Skeletal muscle tissue (tissue), 3 donors: ENCODE measurements at regions not wholly inside any gene's neighbourhood (a gene's known extent, or its start where the extent isn't known, plus 50 kb on each side); places are given as distances from the start of the nearest gene placed in this dataset.

Experiments
- H3K27ac ChIP-seq: one replicate; pipeline ENCODE4 v1.7.0; 2013; ENCODE audit warnings: mild to moderate bottlenecking, low read depth, low read length, inconsistent platforms
- H3K27me3 ChIP-seq, 3 donors: one replicate each; pipeline ENCODE4 v1.7.0; 2013; ENCODE audit warnings: low read length in 3 of 3; ENCODE audit not compliant: control insufficient read depth in 3 of 3, insufficient read depth in 3 of 3
- H3K36me3 ChIP-seq, 3 donors: one replicate each; pipeline ENCODE4 v1.7.0; 2013; ENCODE audit warnings: low read length in 3 of 3; ENCODE audit not compliant: control insufficient read depth in 3 of 3, insufficient read depth in 3 of 3
- H3K4me1 ChIP-seq, 3 donors: one replicate each; pipeline ENCODE4 v1.7.0; 2013; ENCODE audit warnings: low read length in 3 of 3, mild to moderate bottlenecking in 3 of 3; ENCODE audit not compliant: control insufficient read depth in 3 of 3, insufficient read depth in 3 of 3
- H3K4me3 ChIP-seq, 3 donors: one replicate each; pipeline ENCODE4 v1.7.0; 2013; ENCODE audit warnings: low read length in 3 of 3
- H3K9ac ChIP-seq, 3 donors: one replicate each; pipeline ENCODE4 v1.7.0; 2013; ENCODE audit warnings: low read length in 3 of 3, mild to moderate bottlenecking in 3 of 3, moderate library complexity in 2 of 3, low read depth in 1 of 3
- H3K9me3 ChIP-seq, 3 donors: one replicate each; pipeline ENCODE4 v1.7.0; 2013; ENCODE audit warnings: low read length in 3 of 3; ENCODE audit not compliant: control insufficient read depth in 3 of 3
- donor health status: Osteomylitis.

DNA sequence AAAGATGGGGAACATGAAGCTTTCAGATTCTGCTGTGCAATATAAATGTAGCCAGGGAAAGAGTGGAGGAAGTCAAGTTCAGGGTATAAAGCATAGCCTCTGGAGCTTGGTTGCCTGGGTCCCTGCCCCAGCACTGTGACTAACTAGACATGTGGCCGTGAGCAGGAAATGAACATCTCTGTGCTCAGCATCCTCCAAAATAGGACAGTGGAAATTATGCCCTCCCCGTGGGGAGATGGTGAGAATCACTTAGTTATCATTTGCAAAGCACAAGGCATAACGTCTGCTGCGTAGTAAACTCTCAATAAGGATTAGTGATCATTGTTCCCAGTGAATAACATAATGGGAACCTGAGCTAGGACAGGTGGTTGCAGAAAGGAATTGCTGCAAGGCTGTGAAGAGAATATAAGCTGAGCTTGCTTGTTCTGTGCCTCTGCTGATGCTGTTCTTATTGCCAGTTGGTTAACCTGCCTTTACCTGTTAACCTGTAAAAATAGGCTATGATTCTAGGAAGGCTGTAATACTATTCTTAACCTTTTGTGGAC, 441.0 kb downstream of the COG6 start:
- Histone ChIP-seq H3K27me3 (no peaks in the 10 kb centered on the region), H3K36me3 (no peaks in the 10 kb centered on the region), H3K9me3 (no peaks in the 10 kb centered on the region), H3K4me1 (no peaks in the 10 kb centered on the region), H3K4me3 (no peak overlapping the region), H3K9ac (no peak overlapping the region), H3K27ac (no peak overlapping the region)

DNA sequence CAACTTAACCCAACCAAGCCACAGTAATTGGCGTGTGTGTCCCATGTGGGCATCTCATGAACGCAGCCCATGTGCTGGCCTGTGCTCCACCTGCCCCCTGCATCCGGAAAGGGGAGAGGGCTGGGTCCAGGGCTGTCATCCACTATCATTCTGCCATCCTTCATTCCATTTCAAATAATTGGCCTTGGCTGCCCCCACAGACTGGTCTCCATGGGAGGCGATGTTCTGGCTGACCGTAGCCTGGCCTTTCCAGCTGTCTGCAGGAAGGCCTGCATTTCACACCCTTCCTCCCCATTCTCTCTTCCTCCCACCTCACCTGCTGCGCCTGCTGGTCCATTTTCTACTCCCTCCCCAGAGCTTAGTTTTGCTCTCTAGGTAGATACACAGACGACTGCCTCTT, 442.8 kb downstream of the COG6 start:
- H3K27me3 ChIP-seq: no peaks in the 10 kb centered on the region

DNA sequence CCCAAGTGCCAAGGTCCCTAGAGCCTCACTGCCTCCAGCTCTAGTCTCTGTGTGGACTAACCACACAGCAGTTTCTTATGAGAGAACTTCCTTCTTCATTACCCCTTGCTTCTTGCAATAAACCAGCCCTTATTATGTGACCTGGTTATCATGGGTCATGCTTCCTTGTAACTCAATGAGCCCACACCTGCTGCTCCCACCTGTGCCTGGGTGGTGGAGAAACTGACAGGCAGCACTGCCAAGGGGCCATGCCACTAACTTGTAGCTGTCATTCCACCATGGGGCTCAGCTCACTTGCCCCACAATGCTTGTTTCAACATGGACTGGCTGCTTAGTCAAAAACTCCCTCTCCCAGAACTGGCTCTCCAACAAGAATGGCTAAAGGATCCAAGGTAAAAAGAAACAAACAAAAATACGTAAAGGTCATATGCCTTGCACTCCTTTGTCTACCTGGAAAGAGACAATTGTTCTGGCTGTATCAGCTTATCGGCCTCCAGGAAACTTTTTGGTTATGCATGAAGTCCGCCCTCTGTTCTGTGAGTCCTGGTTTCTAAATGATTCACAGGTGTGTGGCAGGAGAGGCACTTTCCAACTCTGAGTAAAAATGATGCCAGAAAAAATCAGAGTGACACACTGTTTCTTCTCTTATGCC, 446.4 kb downstream of the COG6 start:
- no peaks in the 10 kb centered on the region for H3K36me3 ChIP-seq
- no peak overlapping the region for H3K9ac ChIP-seq
- H3K9me3 ChIP-seq: no peaks in the 10 kb centered on the region
- no peaks in the 10 kb centered on the region for H3K27me3 ChIP-seq
- H3K27ac ChIP-seq: no peak overlapping the region
- no peaks in the 10 kb centered on the region for H3K4me1 ChIP-seq
- H3K4me3 ChIP-seq: no peak overlapping the region

More for the DNA sequence above, 442.8 kb downstream of the COG6 start:
- H3K4me3 ChIP-seq: no peak overlapping the region
- no peaks in the 10 kb centered on the region for H3K4me1 ChIP-seq
- no peaks in the 10 kb centered on the region for H3K9me3 ChIP-seq
- H3K27ac ChIP-seq: no peak overlapping the region
- no peak overlapping the region for H3K9ac ChIP-seq
- H3K36me3 ChIP-seq: no peaks in the 10 kb centered on the region

DNA sequence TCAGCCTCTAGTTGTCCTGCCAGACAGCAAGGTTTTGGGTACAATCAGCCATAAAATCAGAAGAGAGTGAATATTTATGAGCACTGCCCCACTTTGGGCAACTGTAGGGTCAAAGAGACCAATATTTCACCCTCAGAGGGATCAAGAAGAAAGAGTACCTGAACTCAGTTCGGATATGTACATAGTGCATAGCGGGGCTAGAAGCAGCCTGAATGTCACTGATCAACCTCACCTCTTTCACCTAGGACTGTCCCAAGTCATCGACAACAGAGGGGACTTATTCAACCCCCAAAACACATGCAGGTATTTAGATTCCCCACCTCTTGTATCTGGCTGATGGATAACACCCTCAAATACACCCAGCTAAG, 446.9 kb downstream of the COG6 start:
- H3K9ac ChIP-seq: no peak overlapping the region
- H3K27me3 ChIP-seq: no peaks in the 10 kb centered on the region
- H3K27ac ChIP-seq: no peak overlapping the region
- no peaks in the 10 kb centered on the region for H3K36me3 ChIP-seq
- no peaks in the 10 kb centered on the region for H3K9me3 ChIP-seq
- H3K4me3 ChIP-seq: no peak overlapping the region
- no peaks in the 10 kb centered on the region for H3K4me1 ChIP-seq

GRCh38 chr13:40102854-40103253, 447.4 kb downstream of the COG6 start:
- H3K36me3 ChIP-seq: no peaks in the 10 kb centered on the region

GRCh38 chr13:40103864-40104263, 448.4 kb downstream of the COG6 start:
- no peak overlapping the region for H3K4me3 ChIP-seq
- H3K27me3 ChIP-seq: no peaks in the 10 kb centered on the region
- no peaks in the 10 kb centered on the region for H3K9me3 ChIP-seq
- H3K9ac ChIP-seq: no peak overlapping the region
- no peaks in the 10 kb centered on the region for H3K4me1 ChIP-seq
- H3K27ac ChIP-seq: no peak overlapping the region
- no peaks in the 10 kb centered on the region for H3K36me3 ChIP-seq

More at GRCh38 chr13:40102854-40103253, 447.4 kb downstream of the COG6 start:
- no peak overlapping the region for H3K4me3 ChIP-seq
- H3K4me1 ChIP-seq: no peaks in the 10 kb centered on the region
- H3K27ac ChIP-seq: no peak overlapping the region
- no peaks in the 10 kb centered on the region for H3K27me3 ChIP-seq
- no peak overlapping the region for H3K9ac ChIP-seq
- no peaks in the 10 kb centered on the region for H3K9me3 ChIP-seq

DNA sequence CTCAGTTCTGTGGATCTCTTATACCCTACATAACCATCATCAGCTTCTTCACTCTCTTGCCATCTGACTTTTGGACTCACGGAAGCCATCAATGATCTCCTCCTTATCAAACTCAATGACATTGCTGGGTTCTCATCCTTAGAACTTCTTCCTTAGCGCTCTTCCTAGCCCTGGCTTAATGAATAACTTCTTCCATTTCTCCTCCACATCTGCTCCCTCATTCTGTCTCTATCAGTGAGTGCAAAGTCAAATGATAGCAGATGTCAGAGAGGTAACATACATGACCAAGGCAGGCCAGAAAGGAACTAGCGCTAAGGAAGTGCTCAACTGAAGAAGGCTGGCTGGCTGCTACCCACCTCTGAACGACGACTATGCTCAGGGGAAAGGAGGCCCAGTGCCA, 449.8 kb downstream of the COG6 start:
- Histone ChIP-seq H3K4me3 (no peak overlapping the region), H3K27ac (no peak overlapping the region), H3K9ac (no peak overlapping the region), H3K4me1 (no peaks in the 10 kb centered on the region), H3K27me3 (no peaks in the 10 kb centered on the region), H3K36me3 (no peaks in the 10 kb centered on the region), H3K9me3 (no peaks in the 10 kb centered on the region)

DNA sequence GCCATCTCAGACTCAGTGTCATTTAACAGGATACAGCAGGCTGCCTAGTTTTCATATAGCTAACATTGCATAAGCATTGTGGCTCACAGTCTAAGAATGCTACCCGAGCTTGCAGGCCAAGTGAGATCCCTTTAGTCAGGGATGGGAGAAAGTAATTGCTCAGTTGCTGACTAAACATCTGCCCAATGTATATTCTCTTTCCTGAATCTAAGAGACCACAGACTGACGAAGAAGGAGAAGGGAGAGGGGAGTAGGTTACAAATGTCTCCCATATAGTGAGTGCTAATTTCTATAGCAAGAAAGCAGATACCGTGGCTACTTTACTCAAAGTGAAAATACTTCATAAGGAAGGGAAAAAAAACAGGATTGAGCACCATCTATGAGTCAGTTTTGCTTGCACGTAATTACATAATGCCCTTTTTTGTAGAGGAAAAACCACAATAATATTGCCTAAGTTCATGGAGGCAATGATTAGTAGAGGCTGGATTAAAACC, 453.9 kb downstream of the COG6 start:
- H3K27ac ChIP-seq: no peak overlapping the region
- no peaks in the 10 kb centered on the region for H3K36me3 ChIP-seq
- no peaks in the 10 kb centered on the region for H3K27me3 ChIP-seq
- H3K9ac ChIP-seq: no peak overlapping the region
- H3K4me1 ChIP-seq: peaks cover 0 to 2% (median 0%) of the 10 kb centered on the region in 3 donors
- no peaks in the 10 kb centered on the region for H3K9me3 ChIP-seq
- no peak overlapping the region for H3K4me3 ChIP-seq

- H3K36me3 ChIP-seq: no peaks in the 10 kb centered on the region
These were observed 458.3 kb downstream of the COG6 start for GRCh38 chr13:40113643-40114304.

DNA sequence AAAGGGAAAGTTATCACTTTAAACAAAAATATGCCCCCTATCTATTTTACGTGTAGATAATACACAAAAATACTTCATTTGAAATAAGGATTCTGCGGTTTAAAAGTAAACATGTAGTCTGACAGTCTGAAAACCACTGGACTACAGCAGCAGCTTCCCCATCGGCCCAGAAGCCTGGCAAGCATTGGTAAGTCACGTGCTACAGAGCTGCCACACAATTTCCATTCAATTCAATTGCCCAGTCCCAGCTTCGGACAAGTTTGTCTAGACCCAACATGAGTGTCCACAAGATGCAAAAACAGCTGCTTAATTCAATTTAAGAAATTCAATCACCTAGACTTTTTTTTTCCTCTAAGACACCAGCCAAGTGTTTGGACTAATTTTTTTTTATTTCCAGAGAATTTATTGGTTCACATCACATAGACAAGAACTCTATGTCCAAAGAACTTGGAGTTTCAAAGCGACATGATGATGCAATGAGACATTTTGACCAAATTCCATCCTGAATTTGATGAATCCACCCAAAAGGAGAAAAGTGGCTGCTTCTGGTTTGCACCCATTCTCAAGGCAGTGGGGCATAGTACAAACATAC, 458.9 kb downstream of the COG6 start:
- H3K9ac ChIP-seq: no peak overlapping the region
- H3K27me3 ChIP-seq: no peaks in the 10 kb centered on the region
- H3K9me3 ChIP-seq: no peaks in the 10 kb centered on the region
- H3K36me3 ChIP-seq: no peaks in the 10 kb centered on the region
- no peak overlapping the region for H3K4me3 ChIP-seq
- H3K4me1 ChIP-seq: peaks cover 0 to 2% (median 2%) of the 10 kb centered on the region in 3 donors
- no peak overlapping the region for H3K27ac ChIP-seq

More at GRCh38 chr13:40113643-40114304, 458.3 kb downstream of the COG6 start:
- H3K27ac ChIP-seq: no peak overlapping the region
- no peak overlapping the region for H3K9ac ChIP-seq
- H3K27me3 ChIP-seq: no peaks in the 10 kb centered on the region
- H3K9me3 ChIP-seq: no peaks in the 10 kb centered on the region
- H3K4me1 ChIP-seq: peaks cover 0 to 2% (median 2%) of the 10 kb centered on the region in 3 donors
- H3K4me3 ChIP-seq: no peak overlapping the region
